Renal cortex interstitium (tissue), 11 donors: ENCODE measurements at regions not wholly inside any gene's neighbourhood (a gene's known extent, or its start where the extent isn't known, plus 50 kb on each side); places are given as distances from the start of the nearest gene placed in this dataset.

Experiments
- DNase-seq, 11 donors: peaks; one replicate each; pipeline ENCODE4 v3.0.0-alpha.2; 2013; ENCODE audit warnings: low read depth in 9 of 11, low spot score in 4 of 11; ENCODE audit errors: extremely low read depth in 1 of 11

GRCh38 chr22:27566602-27567001 is 235.0 kb downstream of the MN1 start:
- DNase-seq, result no peak

GRCh38 chr22:27568265-27568664 is 233.3 kb downstream of the MN1 start:
- no peak for DNase-seq

- DNase-seq, result no peak
Observed at GRCh38 chr22:27571463-27572277, 229.9 kb downstream of the MN1 start.

GRCh38 chr22:27572278-27572666 is 229.3 kb downstream of the MN1 start:
- no peak for DNase-seq

GRCh38 chr22:27573280-27574001 is 228.1 kb downstream of the MN1 start:
- DNase-seq, result no peak

- DNase-seq, result no peak
Observed at GRCh38 chr22:27574002-27574366, 227.6 kb downstream of the MN1 start.

GRCh38 chr22:27574651-27575050 is 226.9 kb downstream of the MN1 start:
- DNase-seq, result no peak

- DNase-seq, result no peak
Observed at GRCh38 chr22:27575348-27575747, 226.2 kb downstream of the MN1 start.

- no peak for DNase-seq
Observed at GRCh38 chr22:27576413-27576812, 225.1 kb downstream of the MN1 start.

GRCh38 chr22:27576815-27577573 is 224.6 kb downstream of the MN1 start:
- DNase-seq, result peak in 10 of 11 donors; percentile 64 to 86 (median 74)

- no peak for DNase-seq
Observed at GRCh38 chr22:27577574-27577969, 224.0 kb downstream of the MN1 start.

GRCh38 chr22:27578937-27579617 is 222.5 kb downstream of the MN1 start:
- no peak for DNase-seq

GRCh38 chr22:27580311-27580897 is 221.2 kb downstream of the MN1 start:
- DNase-seq, result no peak

GRCh38 chr22:27581236-27581635 is 220.3 kb downstream of the MN1 start:
- no peak for DNase-seq

GRCh38 chr22:27581688-27582087 is 219.9 kb downstream of the MN1 start:
- peak in 5 of 11 donors; percentile 48 to 82 (median 76) for DNase-seq

- no peak for DNase-seq
Observed at GRCh38 chr22:27583856-27584255, 217.7 kb downstream of the MN1 start.

GRCh38 chr22:27585141-27585540 is 216.4 kb downstream of the MN1 start:
- DNase-seq, result no peak

- DNase-seq, result no peak
Observed at GRCh38 chr22:27588268-27588667, 213.3 kb downstream of the MN1 start.

- DNase-seq, result no peak
Observed at GRCh38 chr22:27588915-27589314, 212.6 kb downstream of the MN1 start.
